Nephron (organoid): ENCODE measurements at regions not wholly inside any gene's neighbourhood (a gene's known extent, or its start where the extent isn't known, plus 50 kb on each side); places are given as distances from the start of the nearest gene placed in this dataset.
"Not testable (repeated sequence)": the region's sequence is repeated elsewhere in the genome, so short reads cannot be mapped to it uniquely, and the experiment has no call there.

Experiments used
- H3K27ac Mint-ChIP-seq, 3 experiments: 2 replicates each; pipeline ENCODE4 v1.8.0; 2020; ENCODE audit warnings: mixed read lengths in 3 of 3, mild to moderate bottlenecking in 2 of 3, moderate library complexity in 1 of 3
- H3K27me3 Mint-ChIP-seq: 2 replicates; pipeline ENCODE4 v1.8.0; 2021; ENCODE audit warnings: low read depth, mild to moderate bottlenecking, moderate library complexity, mixed read lengths
- H3K36me3 Mint-ChIP-seq: 2 replicates; pipeline ENCODE4 v1.8.0; 2020; ENCODE audit warnings: low read depth, mixed read lengths
- H3K4me1 Mint-ChIP-seq: 2 replicates; pipeline ENCODE4 v1.8.0; 2020; ENCODE audit warnings: mixed read lengths
- H3K4me3 Mint-ChIP-seq, 3 experiments: 2 replicates each; pipeline ENCODE4 v1.8.0; 2020; ENCODE audit warnings: mild to moderate bottlenecking in 3 of 3, mixed read lengths in 3 of 3, moderate library complexity in 2 of 3
- H3K9me3 Mint-ChIP-seq: 2 replicates; pipeline ENCODE4 v1.8.0; 2020; ENCODE audit warnings: mixed read lengths
- CTCF ChIP-seq, 3 experiments: fragments of 200-600 bp; sonication (generic); IDR thresholded peaks; one replicate each; pipeline ENCODE4 v1.5.0; 2021; ENCODE audit warnings: antibody characterized with exemption in 3 of 3; ENCODE audit not compliant: unreplicated experiment in 3 of 3

DNA sequence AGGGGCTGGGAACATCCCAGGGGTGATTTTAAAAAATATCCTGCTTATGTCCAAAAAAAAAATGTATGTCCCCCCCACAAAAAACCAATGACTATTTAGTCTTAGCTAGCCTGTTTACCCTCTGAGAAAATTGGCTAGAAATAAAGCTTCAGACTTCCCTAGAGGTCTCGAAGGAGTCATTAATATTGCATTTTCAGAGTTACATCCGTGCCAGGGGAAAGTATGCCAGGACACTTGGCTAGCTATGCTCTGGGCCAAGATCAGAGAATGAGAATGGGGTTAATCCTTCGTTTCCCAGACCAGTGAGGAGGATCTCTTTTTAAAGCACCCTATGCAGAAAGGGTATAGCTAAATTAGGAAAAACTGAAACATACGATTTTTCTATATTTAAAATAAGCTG, 183.6 kb downstream of the MC4R start:
- no peaks in the 10 kb centered on the region for H3K36me3 Mint-ChIP-seq
- H3K4me3 Mint-ChIP-seq, result no peak overlapping the region
- peaks cover 26% of the 10 kb centered on the region for H3K4me1 Mint-ChIP-seq
- TF ChIP-seq CTCF (IDR thresholded peaks at IDR 0.05; ENCODE audit: unreplicated experiment in 3 of 3), result no peak
- H3K27me3 Mint-ChIP-seq, result no peaks in the 10 kb centered on the region
- peak overlapping the region in 2 of 3 experiments; percentile 22 to 78 for H3K27ac Mint-ChIP-seq
- H3K9me3 Mint-ChIP-seq, result no peaks in the 10 kb centered on the region

- H3K27ac Mint-ChIP-seq, result no peak overlapping the region
Observed at GRCh38 chr18:60182223-60182622, 190.4 kb downstream of the MC4R start.

GRCh38 chr18:60180671-60181070, 191.9 kb downstream of the MC4R start:
- H3K9me3 Mint-ChIP-seq, result no peaks in the 10 kb centered on the region
- no peak for TF ChIP-seq CTCF (IDR thresholded peaks at IDR 0.05; ENCODE audit: unreplicated experiment in 3 of 3)
- H3K36me3 Mint-ChIP-seq, result no peaks in the 10 kb centered on the region
- H3K27me3 Mint-ChIP-seq, result no peaks in the 10 kb centered on the region
- H3K4me1 Mint-ChIP-seq, result no peaks in the 10 kb centered on the region
- H3K27ac Mint-ChIP-seq, result no peak overlapping the region
- H3K4me3 Mint-ChIP-seq, result no peak overlapping the region

More at GRCh38 chr18:60182223-60182622, 190.4 kb downstream of the MC4R start:
- Mint-ChIP-seq H3K9me3 (no peaks in the 10 kb centered on the region), H3K4me1 (no peaks in the 10 kb centered on the region), H3K36me3 (no peaks in the 10 kb centered on the region), H3K4me3 (no peak overlapping the region), H3K27me3 (no peaks in the 10 kb centered on the region)
- TF ChIP-seq CTCF (IDR thresholded peaks at IDR 0.05; ENCODE audit: unreplicated experiment in 3 of 3), result no peak

- not testable (repeated sequence) for H3K36me3 Mint-ChIP-seq, H3K4me1 Mint-ChIP-seq, H3K9me3 Mint-ChIP-seq, H3K4me3 Mint-ChIP-seq, H3K27me3 Mint-ChIP-seq, H3K27ac Mint-ChIP-seq
Observed at GRCh38 chr18:60178224-60178623, 194.4 kb downstream of the MC4R start.

DNA sequence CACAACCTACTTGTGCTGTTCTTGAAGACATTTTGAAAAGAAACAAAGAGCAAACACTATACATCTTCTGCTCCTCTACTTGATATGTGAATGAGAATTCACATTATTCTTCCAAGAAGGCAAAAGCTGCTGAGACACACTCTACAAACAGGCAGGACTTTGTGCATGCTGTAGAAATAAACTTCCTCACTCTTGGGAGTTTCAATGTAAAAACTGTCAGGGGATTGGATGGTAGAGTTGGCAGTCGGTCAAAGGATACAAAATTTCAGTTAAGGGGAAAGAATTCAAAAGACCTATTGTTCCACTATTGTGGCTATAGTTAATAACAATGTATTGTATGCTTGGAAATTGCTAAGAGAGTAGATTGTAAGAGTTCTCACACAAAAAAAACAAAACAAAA, 196.3 kb downstream of the MC4R start:
- no peak for TF ChIP-seq CTCF (IDR thresholded peaks at IDR 0.05; ENCODE audit: unreplicated experiment in 3 of 3)
- Mint-ChIP-seq H3K4me1 (no peaks in the 10 kb centered on the region), H3K27ac (no peak overlapping the region)

GRCh38 chr18:60174832-60175231, 197.7 kb downstream of the MC4R start:
- H3K27ac Mint-ChIP-seq, result no peak overlapping the region
- no peak for TF ChIP-seq CTCF (IDR thresholded peaks at IDR 0.05; ENCODE audit: unreplicated experiment in 3 of 3)
- no peaks in the 10 kb centered on the region for H3K4me1 Mint-ChIP-seq
- no peaks in the 10 kb centered on the region for H3K36me3 Mint-ChIP-seq
- no peaks in the 10 kb centered on the region for H3K27me3 Mint-ChIP-seq
- H3K4me3 Mint-ChIP-seq, result no peak overlapping the region
- no peaks in the 10 kb centered on the region for H3K9me3 Mint-ChIP-seq

More for the DNA sequence above, 196.3 kb downstream of the MC4R start:
- no peak overlapping the region for H3K4me3 Mint-ChIP-seq
- H3K9me3 Mint-ChIP-seq, result no peaks in the 10 kb centered on the region
- H3K36me3 Mint-ChIP-seq, result no peaks in the 10 kb centered on the region
- H3K27me3 Mint-ChIP-seq, result no peaks in the 10 kb centered on the region
